ENCODE measurements at regions not wholly inside any gene's neighbourhood (a gene's known extent, or its start where the extent isn't known, plus 50 kb on each side); places are given as distances from the start of the nearest gene placed in this dataset.
A peak's percentile ranks its signal among the peaks of the same experiment; 100 is the strongest.

DNA sequence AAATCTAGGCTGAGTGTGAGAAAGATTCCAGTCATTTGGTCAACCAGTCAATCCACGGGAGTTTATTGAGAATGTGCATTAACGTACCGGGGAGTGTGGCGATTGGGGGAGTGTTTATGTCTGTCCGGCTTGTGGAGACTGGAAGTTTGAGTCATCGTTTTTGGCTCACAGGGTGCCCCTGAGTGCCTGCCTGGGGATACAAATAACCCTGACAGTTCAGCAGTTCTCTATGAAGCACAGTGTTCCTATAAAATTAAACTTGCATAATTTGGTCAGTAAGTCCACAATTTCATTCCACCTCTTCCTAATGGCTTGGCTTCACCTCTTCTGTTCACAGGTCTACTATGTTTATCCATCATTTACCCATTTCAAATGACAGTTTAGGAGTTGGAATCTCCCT lies 72.6 kb upstream of the PLEKHG1 start:
- TF ChIP-seq, protein P1, sequence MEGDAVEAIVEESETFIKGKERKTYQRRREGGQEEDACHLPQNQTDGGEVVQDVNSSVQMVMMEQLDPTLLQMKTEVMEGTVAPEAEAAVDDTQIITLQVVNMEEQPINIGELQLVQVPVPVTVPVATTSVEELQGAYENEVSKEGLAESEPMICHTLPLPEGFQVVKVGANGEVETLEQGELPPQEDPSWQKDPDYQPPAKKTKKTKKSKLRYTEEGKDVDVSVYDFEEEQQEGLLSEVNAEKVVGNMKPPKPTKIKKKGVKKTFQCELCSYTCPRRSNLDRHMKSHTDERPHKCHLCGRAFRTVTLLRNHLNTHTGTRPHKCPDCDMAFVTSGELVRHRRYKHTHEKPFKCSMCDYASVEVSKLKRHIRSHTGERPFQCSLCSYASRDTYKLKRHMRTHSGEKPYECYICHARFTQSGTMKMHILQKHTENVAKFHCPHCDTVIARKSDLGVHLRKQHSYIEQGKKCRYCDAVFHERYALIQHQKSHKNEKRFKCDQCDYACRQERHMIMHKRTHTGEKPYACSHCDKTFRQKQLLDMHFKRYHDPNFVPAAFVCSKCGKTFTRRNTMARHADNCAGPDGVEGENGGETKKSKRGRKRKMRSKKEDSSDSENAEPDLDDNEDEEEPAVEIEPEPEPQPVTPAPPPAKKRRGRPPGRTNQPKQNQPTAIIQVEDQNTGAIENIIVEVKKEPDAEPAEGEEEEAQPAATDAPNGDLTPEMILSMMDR (IDR thresholded peaks at IDR 0.05; ENCODE audit: low read depth, low read length, missing control alignments) = no peak
- no peak for DNase-seq (ENCODE audit: low read depth)
- no peak overlapping the region for H3K4me3 ChIP-seq (ENCODE audit: low read depth, low read length)

DNA sequence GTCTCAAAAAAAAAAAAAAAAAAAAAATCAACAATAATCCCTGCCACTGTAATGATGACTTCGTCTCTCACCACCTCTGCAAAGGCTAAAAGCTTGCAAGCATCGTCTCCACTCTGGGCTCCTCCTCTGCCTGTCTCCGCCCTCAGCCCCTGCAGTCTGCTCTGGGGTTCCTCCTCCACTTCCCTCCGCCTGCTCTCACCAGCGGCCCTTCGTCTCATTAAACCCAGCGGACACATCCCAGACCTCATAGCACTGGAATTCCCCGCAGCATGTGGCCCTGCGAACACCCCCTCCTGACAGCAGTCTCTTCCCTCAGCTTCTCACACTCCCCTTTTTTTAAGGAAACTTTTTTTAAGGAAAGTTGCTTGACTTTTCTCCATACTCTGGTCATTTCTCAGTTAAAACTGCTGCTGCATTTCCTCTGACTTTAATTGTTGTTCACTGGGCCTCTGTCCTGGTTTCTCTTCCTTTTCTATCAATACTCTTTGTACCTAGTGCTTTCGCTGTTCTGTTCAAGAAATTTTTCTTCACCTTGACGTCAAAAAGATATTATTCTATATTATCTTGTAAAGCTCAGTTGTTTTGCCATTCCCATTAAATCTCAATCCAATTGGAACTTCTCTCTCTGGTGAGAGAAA lies 70.9 kb upstream of the PLEKHG1 start:
- TF ChIP-seq, protein P1 (IDR thresholded peaks at IDR 0.05; ENCODE audit: low read depth, low read length, missing control alignments) = no peak
- peak; percentile 8 for DNase-seq (ENCODE audit: low read depth)
- no peak overlapping the region for H3K4me3 ChIP-seq (ENCODE audit: low read depth, low read length)

DNA sequence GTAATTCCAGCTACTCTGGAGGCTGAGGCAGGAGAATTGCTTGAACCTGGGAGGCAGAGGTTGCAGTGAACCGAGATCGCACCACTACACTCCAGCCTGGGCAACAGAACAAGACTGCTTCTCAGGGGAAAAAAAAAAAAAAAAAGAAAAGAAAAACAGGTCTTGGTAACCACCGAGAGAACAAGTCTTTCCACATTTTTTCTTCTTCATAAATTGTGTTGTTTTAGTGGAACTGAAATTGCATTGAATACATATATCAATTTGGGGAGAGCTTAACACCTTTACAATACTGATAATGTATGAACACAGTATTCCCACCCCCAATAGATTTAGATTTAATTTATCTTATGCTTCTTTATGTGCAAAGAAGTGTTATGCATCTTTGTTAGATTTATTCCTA lies 70.0 kb upstream of the PLEKHG1 start:
- DNase-seq (ENCODE audit: low read depth) = no peak
- TF ChIP-seq, protein P1 (IDR thresholded peaks at IDR 0.05; ENCODE audit: low read depth, low read length, missing control alignments) = no peak
- no peak overlapping the region for H3K4me3 ChIP-seq (ENCODE audit: low read depth, low read length)

DNA sequence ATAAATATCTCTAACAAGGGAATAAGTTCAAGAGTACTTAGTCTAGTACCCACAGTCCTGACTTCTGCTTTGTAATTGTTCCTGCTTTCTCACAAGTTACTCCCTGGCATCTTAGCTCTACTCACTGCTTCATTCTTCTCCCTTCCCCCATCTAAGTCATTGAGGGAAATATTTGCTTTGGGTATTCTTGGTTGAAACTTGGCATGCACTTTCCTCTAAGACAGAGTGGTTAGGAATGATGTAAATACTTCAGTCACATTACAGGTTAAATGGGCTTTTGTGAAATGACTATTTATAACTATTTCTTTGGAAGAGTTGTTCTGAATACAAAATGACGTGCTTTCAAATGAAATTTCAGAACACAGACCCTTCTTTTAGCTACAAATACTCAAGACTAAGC lies 67.7 kb upstream of the PLEKHG1 start:
- no peak overlapping the region for H3K4me3 ChIP-seq (ENCODE audit: low read depth, low read length)
- TF ChIP-seq, protein P1 (IDR thresholded peaks at IDR 0.05; ENCODE audit: low read depth, low read length, missing control alignments) = no peak
- no peak for DNase-seq (ENCODE audit: low read depth)

DNA sequence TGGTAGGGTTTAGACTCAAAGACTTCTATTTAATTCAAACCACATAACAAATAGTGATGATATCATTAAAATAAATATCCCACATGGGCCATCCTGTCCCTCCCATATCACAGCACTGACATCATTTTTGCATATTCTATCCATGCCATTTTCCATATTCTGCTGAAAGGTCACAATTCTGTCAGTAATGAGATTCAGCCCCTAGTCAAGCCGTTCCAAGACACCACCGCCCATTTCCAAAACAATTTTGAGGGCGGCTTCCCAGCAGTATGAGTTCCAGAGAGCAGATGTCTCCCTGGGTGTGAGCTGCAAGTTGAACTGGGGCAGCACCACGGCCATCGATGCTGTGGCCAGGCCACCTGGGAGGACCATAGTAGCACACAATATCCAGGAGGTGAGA lies 65.1 kb upstream of the PLEKHG1 start:
- TF ChIP-seq, protein P1 (IDR thresholded peaks at IDR 0.05; ENCODE audit: low read depth, low read length, missing control alignments) = no peak
- DNase-seq (ENCODE audit: low read depth) = no peak
- H3K4me3 ChIP-seq (ENCODE audit: low read depth, low read length) = no peak overlapping the region

DNA sequence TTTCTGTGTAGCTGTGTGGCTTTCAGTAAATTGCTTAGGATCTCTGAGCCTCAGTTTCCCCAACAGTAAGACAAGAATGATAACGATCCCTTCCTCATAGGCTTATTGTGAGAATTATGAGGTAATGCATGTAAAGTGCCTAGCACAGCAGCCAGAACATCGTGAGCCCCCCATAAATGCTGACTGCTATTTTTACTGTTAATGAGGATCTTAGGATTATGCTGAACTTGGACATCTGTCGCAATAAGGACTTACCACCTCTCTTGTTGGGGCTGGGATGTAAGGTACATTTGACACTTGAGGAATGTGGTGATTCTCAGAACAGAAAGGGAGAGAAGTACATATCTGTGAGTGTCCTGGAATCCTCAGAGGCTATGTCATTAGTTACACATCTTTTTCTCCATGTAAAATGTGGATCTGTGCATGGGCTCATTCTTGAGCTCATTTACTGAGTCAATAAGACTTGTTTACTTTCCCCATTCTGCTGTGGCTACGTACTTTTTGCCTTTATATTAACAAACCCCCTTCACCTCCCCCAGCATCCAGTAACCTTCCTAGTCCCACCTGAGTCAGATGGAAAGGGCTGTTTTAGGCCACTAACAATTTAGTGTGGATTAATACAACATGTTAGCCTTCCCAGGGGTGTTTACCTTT lies 64.4 kb upstream of the PLEKHG1 start:
- no peak for DNase-seq (ENCODE audit: low read depth)
- H3K4me3 ChIP-seq (ENCODE audit: low read depth, low read length) = no peak overlapping the region

More for the DNA sequence above, 64.4 kb upstream of the PLEKHG1 start:
- TF ChIP-seq, protein P1 (IDR thresholded peaks at IDR 0.05; ENCODE audit: low read depth, low read length, missing control alignments) = no peak
